Neural progenitor cell (in vitro differentiated cells): ENCODE measurements at regions not wholly inside any gene's neighbourhood (a gene's known extent, or its start where the extent isn't known, plus 50 kb on each side); places are given as distances from the start of the nearest gene placed in this dataset.

Experiments used
- CTCF ChIP-seq: fragments of 200-600 bp; sonication (generic); IDR thresholded peaks from 2 replicates; pipeline ENCODE4 v1.5.1; 2017; ENCODE audit warnings: antibody characterized with exemption, mild to moderate bottlenecking
- EZH2 ChIP-seq: fragments of 200-600 bp; sonication (generic); IDR thresholded peaks from 2 replicates; pipeline ENCODE4 v1.6.1; 2017; ENCODE audit warnings: antibody characterized with exemption, mild to moderate bottlenecking, moderate library complexity

- TF ChIP-seq CTCF, result no peak
- TF ChIP-seq EZH2, result no peak
Measured at GRCh38 chr15:66846811-66847210, 144.8 kb downstream of the SMAD6 start.
